K562 (cell line): ENCODE measurements at regions not wholly inside any gene's neighbourhood (a gene's known extent, or its start where the extent isn't known, plus 50 kb on each side); places are given as distances from the start of the nearest gene placed in this dataset.

ENCODE experiments used
- SP1 ChIP-seq: sonication (generic); formaldehyde crosslinking; IDR thresholded peaks from 2 replicates; pipeline ENCODE4 v1.8.1; 2022; ENCODE audit warnings: mild to moderate bottlenecking, missing genetic modification reagents
- ZNF140 ChIP-seq: fragments of 250-450 bp; sonication (Bioruptor Pico); IDR thresholded peaks from 2 replicates; pipeline ENCODE4 v1.8.0; 2021; ENCODE audit warnings: moderate library complexity, mild to moderate bottlenecking, inconsistent platforms
- TF ChIP-seq, protein P1 (sequence below): fragments of 200-600 bp; sonication (generic); IDR thresholded peaks from one replicate; pipeline ENCODE4 v1.6.1; 2012; ENCODE audit warnings: mild to moderate bottlenecking, low read depth, low read length, inconsistent platforms

DNA sequence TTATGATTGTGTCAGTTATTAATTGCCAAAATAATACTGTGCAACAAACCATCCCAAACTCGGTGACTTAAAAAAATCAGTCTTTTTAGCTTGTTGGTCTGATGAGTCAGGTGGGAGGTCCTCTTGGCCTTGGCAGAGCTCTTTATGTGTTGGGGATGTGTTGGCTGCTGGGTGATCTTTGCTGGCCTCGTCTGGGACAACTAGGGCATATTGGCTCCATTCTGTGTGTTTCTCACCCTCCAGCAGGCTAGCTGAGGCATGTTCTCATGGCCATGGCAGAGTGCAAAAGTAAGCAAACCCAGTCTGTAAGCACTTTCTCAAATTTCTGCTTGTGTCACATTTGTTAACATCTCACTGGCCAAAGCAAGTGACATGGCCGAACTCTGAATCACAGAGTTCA, 251.6 kb downstream of the RPLP1 start (continued):
- TF ChIP-seq ZNF140 (CRISPR knock-in tag): no peak
- TF ChIP-seq, protein P1, sequence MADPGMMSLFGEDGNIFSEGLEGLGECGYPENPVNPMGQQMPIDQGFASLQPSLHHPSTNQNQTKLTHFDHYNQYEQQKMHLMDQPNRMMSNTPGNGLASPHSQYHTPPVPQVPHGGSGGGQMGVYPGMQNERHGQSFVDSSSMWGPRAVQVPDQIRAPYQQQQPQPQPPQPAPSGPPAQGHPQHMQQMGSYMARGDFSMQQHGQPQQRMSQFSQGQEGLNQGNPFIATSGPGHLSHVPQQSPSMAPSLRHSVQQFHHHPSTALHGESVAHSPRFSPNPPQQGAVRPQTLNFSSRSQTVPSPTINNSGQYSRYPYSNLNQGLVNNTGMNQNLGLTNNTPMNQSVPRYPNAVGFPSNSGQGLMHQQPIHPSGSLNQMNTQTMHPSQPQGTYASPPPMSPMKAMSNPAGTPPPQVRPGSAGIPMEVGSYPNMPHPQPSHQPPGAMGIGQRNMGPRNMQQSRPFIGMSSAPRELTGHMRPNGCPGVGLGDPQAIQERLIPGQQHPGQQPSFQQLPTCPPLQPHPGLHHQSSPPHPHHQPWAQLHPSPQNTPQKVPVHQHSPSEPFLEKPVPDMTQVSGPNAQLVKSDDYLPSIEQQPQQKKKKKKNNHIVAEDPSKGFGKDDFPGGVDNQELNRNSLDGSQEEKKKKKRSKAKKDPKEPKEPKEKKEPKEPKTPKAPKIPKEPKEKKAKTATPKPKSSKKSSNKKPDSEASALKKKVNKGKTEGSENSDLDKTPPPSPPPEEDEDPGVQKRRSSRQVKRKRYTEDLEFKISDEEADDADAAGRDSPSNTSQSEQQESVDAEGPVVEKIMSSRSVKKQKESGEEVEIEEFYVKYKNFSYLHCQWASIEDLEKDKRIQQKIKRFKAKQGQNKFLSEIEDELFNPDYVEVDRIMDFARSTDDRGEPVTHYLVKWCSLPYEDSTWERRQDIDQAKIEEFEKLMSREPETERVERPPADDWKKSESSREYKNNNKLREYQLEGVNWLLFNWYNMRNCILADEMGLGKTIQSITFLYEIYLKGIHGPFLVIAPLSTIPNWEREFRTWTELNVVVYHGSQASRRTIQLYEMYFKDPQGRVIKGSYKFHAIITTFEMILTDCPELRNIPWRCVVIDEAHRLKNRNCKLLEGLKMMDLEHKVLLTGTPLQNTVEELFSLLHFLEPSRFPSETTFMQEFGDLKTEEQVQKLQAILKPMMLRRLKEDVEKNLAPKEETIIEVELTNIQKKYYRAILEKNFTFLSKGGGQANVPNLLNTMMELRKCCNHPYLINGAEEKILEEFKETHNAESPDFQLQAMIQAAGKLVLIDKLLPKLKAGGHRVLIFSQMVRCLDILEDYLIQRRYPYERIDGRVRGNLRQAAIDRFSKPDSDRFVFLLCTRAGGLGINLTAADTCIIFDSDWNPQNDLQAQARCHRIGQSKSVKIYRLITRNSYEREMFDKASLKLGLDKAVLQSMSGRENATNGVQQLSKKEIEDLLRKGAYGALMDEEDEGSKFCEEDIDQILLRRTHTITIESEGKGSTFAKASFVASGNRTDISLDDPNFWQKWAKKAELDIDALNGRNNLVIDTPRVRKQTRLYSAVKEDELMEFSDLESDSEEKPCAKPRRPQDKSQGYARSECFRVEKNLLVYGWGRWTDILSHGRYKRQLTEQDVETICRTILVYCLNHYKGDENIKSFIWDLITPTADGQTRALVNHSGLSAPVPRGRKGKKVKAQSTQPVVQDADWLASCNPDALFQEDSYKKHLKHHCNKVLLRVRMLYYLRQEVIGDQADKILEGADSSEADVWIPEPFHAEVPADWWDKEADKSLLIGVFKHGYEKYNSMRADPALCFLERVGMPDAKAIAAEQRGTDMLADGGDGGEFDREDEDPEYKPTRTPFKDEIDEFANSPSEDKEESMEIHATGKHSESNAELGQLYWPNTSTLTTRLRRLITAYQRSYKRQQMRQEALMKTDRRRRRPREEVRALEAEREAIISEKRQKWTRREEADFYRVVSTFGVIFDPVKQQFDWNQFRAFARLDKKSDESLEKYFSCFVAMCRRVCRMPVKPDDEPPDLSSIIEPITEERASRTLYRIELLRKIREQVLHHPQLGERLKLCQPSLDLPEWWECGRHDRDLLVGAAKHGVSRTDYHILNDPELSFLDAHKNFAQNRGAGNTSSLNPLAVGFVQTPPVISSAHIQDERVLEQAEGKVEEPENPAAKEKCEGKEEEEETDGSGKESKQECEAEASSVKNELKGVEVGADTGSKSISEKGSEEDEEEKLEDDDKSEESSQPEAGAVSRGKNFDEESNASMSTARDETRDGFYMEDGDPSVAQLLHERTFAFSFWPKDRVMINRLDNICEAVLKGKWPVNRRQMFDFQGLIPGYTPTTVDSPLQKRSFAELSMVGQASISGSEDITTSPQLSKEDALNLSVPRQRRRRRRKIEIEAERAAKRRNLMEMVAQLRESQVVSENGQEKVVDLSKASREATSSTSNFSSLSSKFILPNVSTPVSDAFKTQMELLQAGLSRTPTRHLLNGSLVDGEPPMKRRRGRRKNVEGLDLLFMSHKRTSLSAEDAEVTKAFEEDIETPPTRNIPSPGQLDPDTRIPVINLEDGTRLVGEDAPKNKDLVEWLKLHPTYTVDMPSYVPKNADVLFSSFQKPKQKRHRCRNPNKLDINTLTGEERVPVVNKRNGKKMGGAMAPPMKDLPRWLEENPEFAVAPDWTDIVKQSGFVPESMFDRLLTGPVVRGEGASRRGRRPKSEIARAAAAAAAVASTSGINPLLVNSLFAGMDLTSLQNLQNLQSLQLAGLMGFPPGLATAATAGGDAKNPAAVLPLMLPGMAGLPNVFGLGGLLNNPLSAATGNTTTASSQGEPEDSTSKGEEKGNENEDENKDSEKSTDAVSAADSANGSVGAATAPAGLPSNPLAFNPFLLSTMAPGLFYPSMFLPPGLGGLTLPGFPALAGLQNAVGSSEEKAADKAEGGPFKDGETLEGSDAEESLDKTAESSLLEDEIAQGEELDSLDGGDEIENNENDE: no peak
- no peak for TF ChIP-seq SP1 (CRISPR knock-in tag)
- TF ChIP-seq, all 486 proteins: peak for 0
